Endothelial cell of umbilical vein (primary cell): ENCODE measurements at regions not wholly inside any gene's neighbourhood (a gene's known extent, or its start where the extent isn't known, plus 50 kb on each side); places are given as distances from the start of the nearest gene placed in this dataset.

ENCODE experiments used
- CTCF ChIP-seq, 2 donors: IDR thresholded peaks; 1 replicate in 1 of 2; 2 replicates in 1 of 2; pipeline ENCODE4 v1.5.1; 2011; ENCODE audit warnings: low read length in 2 of 2, mild to moderate bottlenecking in 2 of 2, moderate library complexity in 2 of 2, control low read depth in 1 of 2, inconsistent platforms in 1 of 2, low read depth in 1 of 2; ENCODE audit not compliant: insufficient read depth in 1 of 2; ENCODE audit errors: extremely low read depth in 1 of 2
- EZH2 ChIP-seq: IDR thresholded peaks from 2 replicates; pipeline ENCODE4 v1.6.1; 2012; ENCODE audit warnings: borderline replicate concordance, low read depth, mild to moderate bottlenecking, moderate library complexity, low read length, inconsistent platforms; ENCODE audit not compliant: severe bottlenecking
- FOS ChIP-seq: IDR thresholded peaks from 2 replicates; pipeline ENCODE4 v1.6.1; 2011; ENCODE audit warnings: mild to moderate bottlenecking, low read length, moderate library complexity, borderline replicate concordance; ENCODE audit not compliant: insufficient read depth
- JUN ChIP-seq: IDR thresholded peaks from 2 replicates; pipeline ENCODE4 v1.6.1; 2011; ENCODE audit warnings: borderline replicate concordance, low read depth; ENCODE audit not compliant: insufficient read length, insufficient read depth
- MAX ChIP-seq: IDR thresholded peaks from 2 replicates; pipeline ENCODE4 v1.6.1; 2011; ENCODE audit not compliant: insufficient read depth, insufficient read length
- MYC ChIP-seq: IDR thresholded peaks from one replicate; pipeline ENCODE4 v1.6.1; 2011; ENCODE audit warnings: mild to moderate bottlenecking, low read depth, low read length
- POLR2A ChIP-seq: IDR thresholded peaks from 2 replicates; pipeline ENCODE4 v1.6.1; 2012; ENCODE audit warnings: low read depth, mild to moderate bottlenecking, control low read depth, low read length
- POLR2AphosphoS5 ChIP-seq: IDR thresholded peaks from 2 replicates; pipeline ENCODE4 v1.6.1; 2012; ENCODE audit warnings: low read depth, mild to moderate bottlenecking, control low read depth, low read length, moderate library complexity; ENCODE audit not compliant: insufficient read depth

- TF ChIP-seq POLR2A (no peak), CTCF (IDR thresholded peaks at IDR 0.05; ENCODE audit: extremely low read depth in 1 of 2, insufficient read depth in 1 of 2, low read depth in 1 of 2, low read length in 2 of 2) (no peak), FOS (no peak), POLR2AphosphoS5 (no peak), JUN (no peak), MYC (no peak), MAX (no peak), EZH2 (no peak)
Observed at GRCh38 chr11:56816259-56816658, 67.8 kb upstream of the OR9G4 start.
